GM19467 (cell line): ENCODE measurements at regions not wholly inside any gene's neighbourhood (a gene's known extent, or its start where the extent isn't known, plus 50 kb on each side); places are given as distances from the start of the nearest gene placed in this dataset.
"Not testable (repeated sequence)": the region's sequence is repeated elsewhere in the genome, so short reads cannot be mapped to it uniquely, and the experiment has no call there.

ENCODE experiments used
- ATAC-seq: cut with Tn5 transposase; IDR thresholded peaks from one replicate; pipeline ENCODE4 v1.9.1; 2021; ENCODE audit warnings: mild to moderate bottlenecking, moderate library complexity; ENCODE audit not compliant: unreplicated experiment

DNA sequence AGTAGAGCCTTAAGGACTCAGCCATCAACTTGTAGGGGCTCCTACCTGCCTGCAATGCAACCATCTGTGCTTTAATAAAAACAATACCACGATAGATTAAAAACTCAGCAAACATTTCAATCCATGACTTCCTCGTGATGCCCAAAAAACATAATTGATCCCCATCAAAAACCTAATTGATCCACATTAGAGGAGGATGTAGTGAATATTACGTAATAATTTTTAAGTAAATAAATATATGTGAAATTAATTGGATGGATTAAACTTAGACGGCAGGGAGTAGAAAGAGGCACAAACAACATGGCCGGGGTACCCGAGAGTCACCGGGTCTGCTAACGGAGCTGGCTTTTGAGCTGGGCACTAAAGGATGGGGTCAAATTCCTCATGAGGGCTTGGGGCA is 87.3 kb downstream of the ARL4C start:
- ATAC-seq = no peak

DNA sequence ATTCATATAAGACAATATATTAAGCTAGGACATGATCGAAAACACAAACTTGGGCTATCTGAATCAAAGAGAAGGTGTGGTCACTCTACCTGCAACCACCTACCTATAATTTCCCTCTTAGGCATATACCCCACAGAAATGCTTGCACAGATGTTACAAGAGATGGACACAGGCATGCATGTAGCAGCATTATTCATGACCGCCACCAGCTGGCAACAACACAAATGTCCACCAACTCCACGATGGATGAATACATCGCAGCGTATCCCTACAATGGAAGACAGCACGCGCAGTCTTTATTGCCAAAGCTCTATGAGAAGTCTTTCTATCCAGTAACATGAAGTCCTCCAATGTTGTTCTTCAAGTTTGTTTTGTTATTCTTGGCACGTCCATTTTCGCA is 90.8 kb downstream of the ARL4C start:
- ATAC-seq = no peak

DNA sequence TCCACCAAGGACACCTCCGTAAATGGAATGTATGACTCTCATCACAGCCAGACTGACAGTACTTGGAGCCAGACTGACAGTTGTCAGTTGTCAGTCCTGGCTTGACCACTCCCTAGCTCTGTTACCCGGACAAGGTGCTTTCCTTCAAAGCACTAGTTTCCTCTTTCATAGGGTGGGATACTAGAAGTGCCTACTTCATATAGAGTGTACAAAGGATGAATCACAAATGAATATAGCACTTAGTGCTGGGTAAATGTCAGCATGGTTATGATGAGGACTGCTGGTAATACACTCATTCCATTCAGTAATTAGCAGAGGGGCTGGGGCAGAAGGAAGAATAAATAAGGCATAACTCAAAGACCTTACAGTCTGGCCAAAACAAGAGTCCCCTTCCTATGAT is 91.4 kb downstream of the ARL4C start:
- ATAC-seq = no peak

DNA sequence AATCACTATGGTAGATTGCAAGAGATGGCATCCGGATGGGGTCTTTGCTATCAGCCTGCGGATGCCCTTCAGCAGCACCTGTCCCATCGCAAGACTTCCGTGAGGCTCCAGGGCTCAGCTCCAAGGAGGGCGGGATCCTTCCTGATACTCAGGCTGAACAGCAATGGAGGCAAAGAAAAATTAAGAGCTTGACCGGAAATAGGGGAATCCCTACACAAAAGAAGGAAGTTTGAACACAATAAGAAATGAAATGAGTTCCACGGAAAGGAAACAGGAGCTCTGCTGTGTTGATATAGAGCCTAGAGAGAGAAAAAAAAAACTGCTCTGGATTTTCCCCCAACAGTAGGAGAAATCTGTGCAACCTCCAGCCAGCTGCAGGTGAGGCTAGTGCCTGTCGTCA is 91.9 kb downstream of the ARL4C start:
- no peak for ATAC-seq

GRCh38 chr2:234403751-234404150 is 93.1 kb downstream of the ARL4C start:
- no peak for ATAC-seq

DNA sequence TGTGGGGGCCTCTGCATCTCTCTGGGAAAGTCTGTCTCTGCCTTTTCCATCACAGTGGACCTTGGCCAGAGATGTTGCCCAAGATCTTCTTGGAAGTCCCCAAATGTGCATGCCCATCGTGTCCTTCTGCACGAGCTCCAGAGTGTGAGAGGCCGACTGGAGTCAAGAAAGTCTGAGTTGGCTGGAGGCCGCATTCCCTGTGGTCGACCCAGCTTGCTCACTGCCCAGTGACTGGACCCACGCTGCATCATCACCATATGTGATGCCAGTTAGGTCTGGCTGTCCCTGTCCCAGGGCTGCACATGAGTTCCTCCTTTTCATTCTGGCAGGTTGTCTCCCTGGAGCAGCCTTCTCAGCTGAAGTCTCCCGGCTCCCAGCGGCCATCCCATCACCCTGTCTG is 93.8 kb downstream of the ARL4C start:
- no peak for ATAC-seq

DNA sequence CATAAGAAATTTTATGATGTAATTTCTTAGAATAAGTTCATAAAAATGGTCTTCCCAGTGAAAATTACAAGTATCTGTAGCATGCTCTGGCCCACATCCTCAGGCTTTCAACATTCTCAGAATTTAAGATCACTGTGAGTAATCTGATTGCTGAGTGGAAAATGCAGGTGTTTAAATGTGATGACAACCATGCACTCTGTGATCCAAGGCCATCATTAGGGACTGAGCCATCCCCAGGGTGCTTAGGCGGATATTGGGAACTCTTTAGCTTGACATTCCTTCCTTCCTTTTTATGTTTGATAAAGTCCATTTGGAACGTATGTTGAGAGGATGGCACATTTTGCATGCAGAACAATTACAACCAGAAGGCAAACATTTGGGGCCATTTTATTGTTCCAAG is 95.5 kb downstream of the ARL4C start:
- no peak for ATAC-seq

DNA sequence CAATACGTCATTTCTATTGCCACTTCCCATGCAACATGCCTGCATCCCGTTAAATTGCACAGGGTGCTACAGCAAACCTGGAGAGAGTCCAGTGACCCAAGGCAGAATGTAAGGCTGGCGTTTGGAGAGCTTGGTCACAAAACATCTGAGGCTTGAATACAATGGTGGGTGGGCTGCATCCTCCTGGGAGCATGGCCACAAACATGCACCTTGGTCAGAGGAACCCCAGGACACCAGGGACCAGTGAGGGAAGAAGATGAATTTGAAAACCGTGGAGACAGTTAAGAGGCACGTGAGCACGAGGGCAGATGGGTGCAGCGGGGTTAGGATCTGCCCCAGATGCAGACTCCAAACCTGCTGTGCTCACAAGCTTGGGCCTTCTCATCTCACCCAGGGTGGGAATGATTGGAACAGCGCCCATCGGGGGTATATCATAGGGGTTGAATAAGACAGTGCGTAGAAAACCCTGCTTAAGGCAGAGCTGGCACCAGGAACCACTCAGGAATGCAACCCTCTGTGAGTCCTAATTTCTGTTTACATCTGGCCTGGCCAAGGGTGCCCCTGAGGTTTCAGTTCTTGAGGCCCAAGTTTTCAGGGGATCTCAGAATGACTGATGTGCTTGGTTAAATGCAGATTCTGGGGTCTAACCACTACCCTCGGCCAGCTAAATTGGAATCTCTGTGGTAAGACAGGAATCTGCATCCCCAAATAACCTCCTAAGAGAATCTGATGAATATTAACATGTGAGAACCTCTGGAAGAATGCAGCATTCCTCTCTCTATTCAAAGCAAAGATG is 97.2 kb downstream of the ARL4C start:
- no peak for ATAC-seq

DNA sequence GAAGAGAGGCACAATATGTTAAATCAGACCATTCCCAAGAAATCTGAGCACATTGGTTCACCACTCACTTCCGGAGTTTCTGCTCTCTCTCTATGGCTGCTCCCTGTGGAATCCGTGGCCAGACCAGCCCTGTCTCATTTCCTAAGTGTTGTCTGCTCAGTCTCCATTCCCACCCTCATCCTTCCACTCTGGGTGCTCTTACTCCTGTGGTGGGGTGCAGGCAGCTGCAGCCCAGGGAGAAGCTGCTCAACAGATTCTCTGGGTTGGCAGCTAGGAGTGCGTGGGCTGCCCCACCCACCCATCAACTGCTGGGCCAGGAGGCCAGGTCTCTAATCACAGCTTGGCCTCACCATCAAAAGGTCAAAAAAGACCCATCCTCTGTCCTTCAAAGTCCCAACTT is 98.3 kb downstream of the ARL4C start:
- ATAC-seq = no peak

DNA sequence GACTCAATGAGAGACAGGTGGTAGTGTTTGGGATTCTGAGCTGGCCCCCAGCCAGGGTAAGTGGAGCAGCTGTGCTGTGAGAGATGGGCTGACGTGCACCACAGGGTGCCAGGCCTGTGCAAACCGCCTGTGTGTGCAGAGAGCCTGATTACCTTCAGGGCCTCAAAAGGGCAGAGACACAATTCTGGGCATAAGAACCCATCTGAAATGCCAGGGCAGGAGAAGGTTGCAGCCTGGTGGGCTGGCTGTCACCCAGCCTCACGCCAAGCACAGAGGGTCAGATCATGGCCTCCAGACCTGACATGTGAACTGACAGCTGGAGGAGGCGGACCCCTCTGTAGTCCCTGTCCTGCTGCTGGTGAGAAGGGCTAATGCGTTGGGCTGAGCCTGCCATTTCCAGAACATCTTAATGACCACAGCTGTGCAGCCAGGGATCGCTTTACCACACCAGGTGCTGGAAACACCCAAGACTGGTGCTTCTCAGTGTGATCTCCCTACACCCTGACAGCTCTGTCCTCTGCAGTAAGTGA is 100.9 kb downstream of the ARL4C start:
- ATAC-seq = no peak

- no peak for ATAC-seq
These were observed 102.4 kb downstream of the ARL4C start for GRCh38 chr2:234394450-234394849.

DNA sequence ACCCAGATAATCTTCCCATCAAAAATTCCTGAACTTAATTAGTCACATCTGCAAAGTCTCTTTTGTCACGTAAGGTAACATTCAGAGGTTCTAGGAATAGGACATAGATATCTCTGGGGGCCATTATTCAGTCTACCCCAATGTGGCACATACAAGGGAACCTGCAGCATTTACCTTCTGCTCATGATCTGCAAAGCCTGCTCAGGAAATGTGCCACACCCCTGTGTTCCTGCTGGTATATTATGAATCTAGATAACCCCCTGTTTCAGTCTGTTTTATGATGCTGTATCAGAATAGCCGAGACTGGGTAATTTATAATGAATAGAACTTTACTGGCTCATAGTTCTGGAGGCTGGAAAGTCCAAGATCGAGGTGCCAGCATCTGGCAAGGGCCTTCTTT is 103.5 kb downstream of the ARL4C start:
- no peak for ATAC-seq

GRCh38 chr2:234392041-234392615 is 104.8 kb downstream of the ARL4C start:
- ATAC-seq = no peak

DNA sequence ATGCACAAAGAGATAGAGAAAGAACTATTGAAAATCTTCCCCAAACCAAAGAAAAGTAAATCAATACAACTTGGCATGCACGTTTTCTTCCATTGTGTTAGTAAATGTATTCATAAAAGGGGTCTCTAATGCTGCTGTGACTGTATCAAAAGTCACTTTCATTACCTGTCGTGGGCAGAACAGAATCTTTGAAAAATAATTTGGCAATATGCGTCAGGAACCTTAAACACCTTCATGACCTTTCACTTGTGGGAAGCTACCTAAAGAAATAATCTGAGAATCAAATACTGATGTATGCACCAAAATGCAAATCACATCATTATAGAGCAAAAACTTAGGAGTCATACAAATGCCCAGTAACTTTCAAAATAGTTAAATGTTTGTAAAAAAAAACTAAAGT is 105.3 kb downstream of the ARL4C start:
- ATAC-seq = no peak

GRCh38 chr2:234389661-234390060 is 107.2 kb downstream of the ARL4C start:
- not testable (repeated sequence) for ATAC-seq

- no peak for ATAC-seq
These were observed 108.3 kb downstream of the ARL4C start for GRCh38 chr2:234388591-234388990.

DNA sequence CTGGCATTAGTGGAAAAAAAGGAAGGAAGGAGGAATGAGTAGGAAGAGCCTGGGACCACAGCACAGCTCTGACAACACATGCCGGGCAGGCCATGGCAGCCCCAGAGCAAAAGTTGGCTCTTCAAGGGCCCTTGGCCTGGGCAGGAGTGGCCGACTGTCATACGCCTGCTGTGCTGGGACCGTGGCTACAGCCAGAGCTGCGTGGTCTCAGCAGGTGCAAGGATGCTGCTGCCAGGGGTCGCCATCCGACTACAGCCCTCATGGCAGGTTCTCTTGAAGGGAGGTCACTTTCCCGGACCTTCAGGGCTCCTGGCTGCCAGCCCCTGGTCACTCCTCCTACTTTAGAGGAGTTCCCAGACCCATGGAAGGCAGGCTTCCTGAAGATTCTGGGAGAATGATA is 109.9 kb downstream of the ARL4C start:
- ATAC-seq = no peak

- no peak for ATAC-seq
These were observed 114.8 kb downstream of the ARL4C start for GRCh38 chr2:234382131-234382530.

DNA sequence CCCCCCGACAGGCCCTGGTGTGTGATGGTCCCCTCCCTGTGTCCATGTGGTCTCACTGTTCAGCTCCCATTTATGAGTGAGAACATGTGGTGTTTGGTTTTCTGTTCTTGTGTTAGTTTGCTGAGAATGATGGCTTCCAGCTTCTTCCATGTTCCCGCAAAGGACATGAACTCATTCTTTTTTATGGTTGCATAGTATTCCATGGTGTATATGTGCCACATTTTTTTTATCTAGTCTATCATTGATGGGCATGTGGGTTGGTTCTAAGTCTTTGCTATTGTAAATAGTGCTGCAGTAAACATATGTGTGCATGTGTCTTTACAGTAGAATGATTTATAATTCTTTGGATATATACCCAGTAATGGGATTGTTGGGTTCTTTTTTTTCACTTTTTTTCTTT is 117.9 kb downstream of the ARL4C start:
- not testable (repeated sequence) for ATAC-seq

DNA sequence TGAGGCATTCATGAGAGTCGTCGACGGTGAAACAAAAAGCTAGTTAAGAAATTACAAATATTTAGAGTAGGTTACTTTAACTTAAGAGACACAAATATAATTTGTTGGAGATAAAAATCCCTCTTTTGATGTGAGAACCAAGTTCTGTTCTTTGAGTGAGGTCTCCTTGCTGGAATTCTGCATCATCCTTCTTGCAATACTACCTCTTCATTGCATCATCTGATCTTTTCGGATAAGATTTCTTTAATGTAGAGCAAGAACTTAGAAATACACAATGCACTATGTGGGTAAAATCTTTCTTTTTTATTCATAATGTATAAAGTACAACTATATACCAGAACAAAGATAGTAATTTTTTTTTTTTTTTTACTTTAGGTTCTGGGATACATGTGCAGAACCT is 118.4 kb downstream of the ARL4C start:
- no peak for ATAC-seq

GRCh38 chr2:234377761-234378391 is 119.0 kb downstream of the ARL4C start:
- no peak for ATAC-seq

- ATAC-seq = no peak
These were observed 120.7 kb downstream of the ARL4C start for GRCh38 chr2:234376229-234376628.
